OCI-LY7 (cell line): ENCODE measurements at regions not wholly inside any gene's neighbourhood (a gene's known extent, or its start where the extent isn't known, plus 50 kb on each side); places are given as distances from the start of the nearest gene placed in this dataset.

Source experiments
- EZH2phosphoT487 ChIP-seq: fragments of 200-600 bp; sonication (generic); IDR thresholded peaks from 2 replicates; pipeline ENCODE4 v1.6.1; 2018; ENCODE audit warnings: low read depth, borderline replicate concordance, mild to moderate bottlenecking, mixed run types, antibody characterized with exemption, low read length, moderate library complexity, mixed read lengths
- TF ChIP-seq, protein P1 (sequence below): fragments of 200-600 bp; sonication (generic); conservative IDR thresholded peaks from 2 replicates; pipeline ENCODE4 v1.5.1; 2014; ENCODE audit warnings: mild to moderate bottlenecking, antibody characterized with exemption, low read length, moderate library complexity, mixed read lengths

DNA sequence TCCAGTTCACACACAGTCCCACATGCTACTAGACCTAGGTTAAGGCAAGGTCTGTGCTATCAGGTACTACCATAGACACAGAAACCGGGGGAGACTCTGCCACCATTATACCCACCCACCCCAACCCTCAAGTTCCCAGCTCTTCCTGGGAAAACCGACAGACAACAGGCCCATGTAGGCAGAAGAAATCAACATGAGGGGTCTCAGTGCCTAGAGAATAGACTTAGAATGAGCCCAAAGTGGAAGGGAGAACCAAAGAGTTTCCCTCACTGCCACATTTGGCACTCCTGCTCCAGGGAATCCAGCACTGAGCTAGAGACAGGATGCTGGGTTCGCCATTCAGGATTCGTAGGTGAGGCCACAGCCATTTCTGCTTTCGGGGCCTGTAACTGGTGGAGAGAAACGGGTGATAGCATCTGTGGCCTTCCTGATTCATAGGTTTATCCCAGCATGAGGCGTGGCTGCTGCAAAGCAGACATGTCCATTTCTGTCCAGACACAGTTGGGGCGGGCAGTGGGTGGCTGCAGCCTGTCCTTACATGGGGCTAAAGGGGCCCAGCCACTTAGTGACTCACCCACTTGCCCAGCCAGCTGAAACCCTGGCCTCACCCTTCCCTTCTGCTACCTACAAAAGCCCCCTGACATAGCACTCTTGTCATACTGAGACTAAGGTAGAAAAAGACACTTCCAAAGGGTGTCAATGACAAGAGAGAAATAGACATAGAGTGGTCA, 69.4 kb downstream of the IRF2BPL start:
- TF ChIP-seq, protein P1, sequence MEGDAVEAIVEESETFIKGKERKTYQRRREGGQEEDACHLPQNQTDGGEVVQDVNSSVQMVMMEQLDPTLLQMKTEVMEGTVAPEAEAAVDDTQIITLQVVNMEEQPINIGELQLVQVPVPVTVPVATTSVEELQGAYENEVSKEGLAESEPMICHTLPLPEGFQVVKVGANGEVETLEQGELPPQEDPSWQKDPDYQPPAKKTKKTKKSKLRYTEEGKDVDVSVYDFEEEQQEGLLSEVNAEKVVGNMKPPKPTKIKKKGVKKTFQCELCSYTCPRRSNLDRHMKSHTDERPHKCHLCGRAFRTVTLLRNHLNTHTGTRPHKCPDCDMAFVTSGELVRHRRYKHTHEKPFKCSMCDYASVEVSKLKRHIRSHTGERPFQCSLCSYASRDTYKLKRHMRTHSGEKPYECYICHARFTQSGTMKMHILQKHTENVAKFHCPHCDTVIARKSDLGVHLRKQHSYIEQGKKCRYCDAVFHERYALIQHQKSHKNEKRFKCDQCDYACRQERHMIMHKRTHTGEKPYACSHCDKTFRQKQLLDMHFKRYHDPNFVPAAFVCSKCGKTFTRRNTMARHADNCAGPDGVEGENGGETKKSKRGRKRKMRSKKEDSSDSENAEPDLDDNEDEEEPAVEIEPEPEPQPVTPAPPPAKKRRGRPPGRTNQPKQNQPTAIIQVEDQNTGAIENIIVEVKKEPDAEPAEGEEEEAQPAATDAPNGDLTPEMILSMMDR, result no peak
- no peak for TF ChIP-seq EZH2phosphoT487
